Muscle of leg (tissue), 3 donors: ENCODE measurements at regions not wholly inside any gene's neighbourhood (a gene's known extent, or its start where the extent isn't known, plus 50 kb on each side); places are given as distances from the start of the nearest gene placed in this dataset.
"Not testable (repeated sequence)": the region's sequence is repeated elsewhere in the genome, so short reads cannot be mapped to it uniquely, and the experiment has no call there.

Experiments used
- DNase-seq: peaks from one replicate; pipeline ENCODE4 v3.0.0; 2013
- H3K27ac ChIP-seq: one replicate; pipeline ENCODE4 v1.5.1; 2013; ENCODE audit warnings: mild to moderate bottlenecking, low read length, control low read depth
- H3K27me3 ChIP-seq: one replicate; pipeline ENCODE4 v1.6.1; 2013; ENCODE audit warnings: low read length; ENCODE audit not compliant: control insufficient read depth, insufficient read depth
- H3K36me3 ChIP-seq: one replicate; pipeline ENCODE4 v1.6.1; 2013; ENCODE audit warnings: low read length; ENCODE audit not compliant: control insufficient read depth, insufficient read depth
- H3K4me1 ChIP-seq: one replicate; pipeline ENCODE4 v1.6.1; 2013; ENCODE audit warnings: low read length; ENCODE audit not compliant: control insufficient read depth, insufficient read depth
- H3K4me3 ChIP-seq: one replicate; pipeline ENCODE4 v1.5.1; 2013; ENCODE audit warnings: low read length, control low read depth
- H3K9me3 ChIP-seq: replicated peaks from 2 replicates; pipeline ENCODE4 v1.6.1; 2013; ENCODE audit warnings: low read depth, low read length; ENCODE audit not compliant: control insufficient read depth
- WGBS: methylation state at CpG from one replicate; pipeline ENCODE4 v1.1.5; 2013; ENCODE audit warnings: missing lambda C conversion rate; ENCODE audit not compliant: insufficient coverage; 5-methylcytosine and 5-hydroxymethylcytosine counted together

DNA sequence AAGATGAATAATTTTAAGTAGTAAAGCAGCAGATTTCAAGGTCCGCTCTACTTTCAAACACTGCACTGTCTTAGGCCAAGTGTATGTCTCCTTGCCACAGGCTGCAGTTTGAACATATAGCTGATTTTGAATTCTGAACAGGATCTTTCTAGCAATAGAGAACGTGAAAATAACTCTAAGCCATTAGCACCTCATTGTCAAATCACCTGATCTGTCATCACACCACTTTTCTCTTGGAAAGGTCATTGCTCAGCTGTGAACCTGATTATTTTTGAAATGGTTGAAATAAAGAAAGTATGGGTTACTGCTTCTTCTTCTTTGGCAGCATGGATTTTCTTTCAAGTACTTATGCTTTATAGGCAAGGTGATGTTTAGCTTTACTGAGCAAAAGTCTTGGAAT is 357.0 kb upstream of the RORB start:
- no peak for DNase-seq
- H3K9me3 ChIP-seq, result no peaks in the 10 kb centered on the region
- no peaks in the 10 kb centered on the region for H3K4me1 ChIP-seq
- no peaks in the 10 kb centered on the region for H3K27me3 ChIP-seq
- no peaks in the 10 kb centered on the region for H3K36me3 ChIP-seq
- WGBS, result no CpG with 5 or more reads among the region's 2 CpGs
- no peak overlapping the region for H3K4me3 ChIP-seq
- no peak overlapping the region for H3K27ac ChIP-seq

DNA sequence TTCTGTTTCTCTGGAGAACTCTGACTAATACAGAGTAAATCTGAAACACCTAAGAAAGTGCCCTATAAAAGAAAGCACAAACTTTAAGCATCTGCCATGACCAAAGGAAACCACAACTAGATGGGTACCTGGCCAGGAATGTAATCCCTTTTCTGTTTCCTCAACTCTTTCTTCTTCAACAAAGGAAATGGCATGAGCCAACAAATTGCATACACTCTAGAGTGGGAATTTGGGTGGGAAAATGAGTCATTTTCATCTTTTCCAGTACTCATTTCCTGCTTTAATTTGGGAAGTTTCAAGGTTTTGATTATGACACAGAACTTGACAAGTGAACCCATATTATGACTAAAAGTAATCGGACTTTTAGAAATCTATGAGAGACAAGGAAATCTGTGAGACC is 349.2 kb upstream of the RORB start:
- Histone ChIP-seq H3K9me3 (no peaks in the 10 kb centered on the region), H3K27me3 (no peaks in the 10 kb centered on the region), H3K4me3 (no peak overlapping the region), H3K27ac (no peak overlapping the region), H3K4me1 (no peaks in the 10 kb centered on the region), H3K36me3 (no peaks in the 10 kb centered on the region)
- WGBS, result 100% methylated on average over 1 of the region's 1 CpG
- DNase-seq, result no peak

GRCh38 chr9:74172874-74173273 is 324.3 kb upstream of the RORB start:
- no CpG with 5 or more reads among the region's 3 CpGs for WGBS

DNA sequence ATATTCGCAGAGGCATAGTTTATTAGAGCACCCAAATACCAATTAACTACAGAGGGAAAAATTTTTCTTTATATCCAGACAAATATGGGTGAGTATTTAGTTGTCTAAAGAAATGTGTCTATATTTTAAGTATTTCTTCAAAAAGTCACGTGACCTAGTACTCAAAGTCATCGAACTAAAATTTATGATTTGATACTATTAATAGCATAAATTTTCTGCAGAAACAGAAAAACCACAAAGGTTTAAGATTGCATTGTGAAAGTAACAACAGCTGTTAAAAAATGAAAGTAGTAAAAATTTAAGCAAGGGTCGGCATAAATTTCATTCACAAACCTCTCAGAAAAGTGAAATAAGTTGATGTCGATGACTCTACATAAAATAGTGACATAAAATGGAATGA is 323.9 kb upstream of the RORB start:
- Histone ChIP-seq H3K27ac (no peak overlapping the region), H3K4me3 (no peak overlapping the region), H3K9me3 (no peaks in the 10 kb centered on the region), H3K27me3 (no peaks in the 10 kb centered on the region), H3K4me1 (no peaks in the 10 kb centered on the region), H3K36me3 (no peaks in the 10 kb centered on the region)
- no peak for DNase-seq
- no CpG with 5 or more reads among the region's 5 CpGs for WGBS

More at GRCh38 chr9:74172874-74173273, 324.3 kb upstream of the RORB start:
- H3K9me3 ChIP-seq, result no peaks in the 10 kb centered on the region
- H3K4me3 ChIP-seq, result no peak overlapping the region
- H3K27me3 ChIP-seq, result no peaks in the 10 kb centered on the region
- H3K27ac ChIP-seq, result no peak overlapping the region
- no peak for DNase-seq
- no peaks in the 10 kb centered on the region for H3K4me1 ChIP-seq
- H3K36me3 ChIP-seq, result no peaks in the 10 kb centered on the region

DNA sequence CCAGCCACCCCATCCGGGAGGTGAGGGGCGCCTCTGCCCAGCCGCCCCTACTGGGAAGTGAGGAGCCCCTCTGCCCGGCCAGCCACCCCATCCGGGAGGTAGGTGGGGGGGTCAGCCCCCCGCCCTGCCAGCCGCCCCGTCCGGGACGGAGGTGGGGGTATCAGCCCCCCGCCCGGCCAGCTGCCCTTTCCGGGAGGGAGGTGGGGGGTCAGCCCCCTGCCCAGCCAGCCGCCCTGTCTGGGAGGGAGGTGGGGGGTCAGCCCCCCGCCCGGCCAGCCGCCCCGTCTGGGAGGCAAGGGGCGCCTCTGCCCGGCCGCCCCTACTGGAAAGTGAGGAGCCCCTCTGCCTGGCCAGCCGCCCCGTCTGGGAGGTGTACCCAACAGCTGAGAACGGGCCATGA is 299.4 kb upstream of the RORB start:
- not testable (repeated sequence) for H3K4me1 ChIP-seq, H3K4me3 ChIP-seq, H3K27me3 ChIP-seq, H3K9me3 ChIP-seq, H3K36me3 ChIP-seq, H3K27ac ChIP-seq, DNase-seq
- 97% methylated on average over 15 of the region's 24 CpGs for WGBS

DNA sequence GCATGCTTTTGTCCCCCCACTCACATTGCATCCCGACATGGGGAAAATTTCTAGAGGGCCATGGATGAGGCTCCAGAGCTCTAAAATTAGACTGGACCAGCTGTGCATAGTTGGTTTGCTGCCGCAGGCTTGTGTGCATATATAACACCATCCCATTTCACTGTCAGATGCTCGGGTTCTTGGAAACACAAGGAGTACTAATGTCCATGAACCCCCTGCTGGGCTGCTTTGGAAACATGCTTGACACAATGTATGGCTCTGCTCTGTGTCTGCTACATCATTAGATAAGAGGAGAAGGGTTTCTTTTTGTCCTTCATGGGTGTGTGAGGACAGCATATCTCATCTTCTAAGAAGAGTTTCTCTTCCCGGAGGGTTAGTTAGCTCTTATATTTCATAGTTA is 292.1 kb upstream of the RORB start:
- DNase-seq, result peak; percentile 5
- Histone ChIP-seq H3K27me3 (no peaks in the 10 kb centered on the region), H3K36me3 (no peaks in the 10 kb centered on the region), H3K4me1 (no peaks in the 10 kb centered on the region), H3K4me3 (no peak overlapping the region), H3K9me3 (no peaks in the 10 kb centered on the region), H3K27ac (no peak overlapping the region)
- WGBS, result 60% methylated on average over 1 of the region's 4 CpGs

DNA sequence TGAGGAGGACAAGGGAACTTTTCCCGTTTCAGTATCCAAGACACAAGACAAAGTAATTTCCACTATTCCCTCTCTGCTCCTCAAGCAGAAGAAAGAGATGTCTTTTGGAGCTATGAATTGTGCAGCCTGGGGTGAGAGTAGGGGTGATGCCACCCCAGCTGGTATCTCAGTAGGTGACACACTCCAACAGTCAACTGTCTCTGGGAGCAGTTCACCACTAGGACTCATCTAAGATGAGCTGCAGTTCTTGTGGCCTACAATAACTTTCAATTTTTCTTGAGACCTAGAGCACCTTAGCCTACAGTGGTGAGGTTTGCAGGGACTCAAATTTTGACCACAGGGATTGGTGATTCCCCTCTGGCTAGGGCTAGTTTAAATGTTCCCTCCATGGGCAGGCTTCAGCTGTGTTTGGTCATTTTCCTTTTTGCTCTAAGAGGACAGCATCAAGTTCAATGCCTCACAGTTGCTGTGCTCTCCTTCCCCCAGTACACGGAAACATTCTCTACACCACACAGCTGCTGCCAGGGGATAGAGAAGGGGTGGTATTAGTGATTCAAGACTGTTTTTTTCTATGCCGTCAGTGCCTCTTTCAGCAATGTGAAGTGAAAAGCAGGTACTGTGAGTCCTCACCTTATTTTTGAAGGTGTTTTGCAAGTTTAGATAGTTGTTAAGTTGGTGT is 278.6 kb upstream of the RORB start:
- H3K27me3 ChIP-seq, result no peaks in the 10 kb centered on the region
- whole genome bisulfite sequencing, result no CpG with 5 or more reads among the region's 3 CpGs
- DNase-seq, result no peak
- no peaks in the 10 kb centered on the region for H3K4me1 ChIP-seq
- H3K4me3 ChIP-seq, result no peak overlapping the region
- no peak overlapping the region for H3K27ac ChIP-seq
- H3K9me3 ChIP-seq, result no peaks in the 10 kb centered on the region
- no peaks in the 10 kb centered on the region for H3K36me3 ChIP-seq

GRCh38 chr9:74220327-74220726 is 276.8 kb upstream of the RORB start:
- Histone ChIP-seq H3K27ac (no peak overlapping the region), H3K27me3 (no peaks in the 10 kb centered on the region), H3K4me1 (no peaks in the 10 kb centered on the region), H3K36me3 (no peaks in the 10 kb centered on the region), H3K4me3 (no peak overlapping the region), H3K9me3 (no peaks in the 10 kb centered on the region)
- WGBS, result 75% methylated on average over 5 of the region's 5 CpGs
- DNase-seq, result no peak

DNA sequence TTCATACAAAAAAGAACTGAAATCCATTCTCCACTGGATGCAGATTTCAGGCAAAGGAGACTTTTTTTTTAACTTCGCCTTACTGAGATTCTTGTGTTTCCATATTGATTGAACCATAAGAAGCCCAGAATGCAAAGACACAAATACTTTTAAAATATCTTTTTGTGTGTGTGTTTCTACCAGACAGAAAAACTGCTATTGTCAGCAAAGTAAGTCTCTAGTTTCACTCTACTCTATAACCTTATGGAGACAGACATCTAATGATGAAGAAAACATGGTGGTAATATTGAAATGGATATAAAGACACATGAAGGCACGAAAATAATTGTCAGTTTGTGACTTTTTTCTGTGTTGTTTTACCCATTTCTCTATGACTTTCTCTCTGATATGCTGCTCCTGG is 260.3 kb upstream of the RORB start:
- H3K36me3 ChIP-seq, result no peaks in the 10 kb centered on the region
- DNase-seq, result no peak
- WGBS, result no CpG with 5 or more reads among the region's 2 CpGs
- no peaks in the 10 kb centered on the region for H3K27me3 ChIP-seq
- H3K27ac ChIP-seq, result no peak overlapping the region
- H3K4me1 ChIP-seq, result no peaks in the 10 kb centered on the region
- H3K4me3 ChIP-seq, result no peak overlapping the region
- H3K9me3 ChIP-seq, result peaks cover 6% of the 10 kb centered on the region

- Histone ChIP-seq H3K4me3 (no peak overlapping the region), H3K4me1 (no peaks in the 10 kb centered on the region), H3K27ac (no peak overlapping the region), H3K27me3 (no peaks in the 10 kb centered on the region), H3K36me3 (no peaks in the 10 kb centered on the region), H3K9me3 (no peaks in the 10 kb centered on the region)
- WGBS, result no CpG with 5 or more reads among the region's 3 CpGs
- peak; percentile 37 for DNase-seq
These were observed 251.2 kb upstream of the RORB start for GRCh38 chr9:74245866-74246497.
